Endothelial cell of umbilical vein (primary cell): ENCODE measurements at regions not wholly inside any gene's neighbourhood (a gene's known extent, or its start where the extent isn't known, plus 50 kb on each side); places are given as distances from the start of the nearest gene placed in this dataset.

Source experiments
- BruUV-seq: library from RNA; stranded (reverse); fragments of 400-500 nt; replicated peaks from 2 replicates; lab custom pipeline; 2021; lab: Mats Ljungman, UMichigan
- CTCF ChIA-PET: fragments of 300-600, 350-600 bp; sonication (Branson Sonifier 250); formaldehyde crosslinking; loops from one replicate; lab custom pipeline; 2021; ENCODE audit warnings: antibody characterized with exemption, inconsistent platforms; lab: Charles Lee
- POLR2A ChIA-PET: fragments of 300-600, 350-600 bp; sonication (Branson Sonifier 250); formaldehyde crosslinking; loops from one replicate; lab custom pipeline; 2021; ENCODE audit warnings: antibody characterized with exemption, inconsistent platforms; lab: Charles Lee
- DNase-seq: peaks from one replicate; pipeline ENCODE4 v3.0.0-alpha.2; 2011; ENCODE audit warnings: low read depth, low spot score
- FAIRE-seq: peaks from 2 replicates; lab custom pipeline; 2011; peaks lifted over from hg19 to GRCh38; lab: Jason Lieb, UNC
- H2AFZ ChIP-seq: 2 replicates; pipeline ENCODE4 v1.6.0; 2012; ENCODE audit warnings: low read depth, low read length, control low read depth, inconsistent platforms
- H3K27ac ChIP-seq: 2 replicates; pipeline ENCODE4 v1.5.1; 2011; ENCODE audit warnings: low read depth, mild to moderate bottlenecking, control low read depth, low read length, moderate library complexity; ENCODE audit not compliant: insufficient read depth
- H3K27me3 ChIP-seq, 2 experiments: 2 replicates each; pipeline versions ENCODE4 v1.6.0 to v1.6.1; 2011; ENCODE audit warnings: low read length in 2 of 2, mixed read lengths in 1 of 2; ENCODE audit not compliant: control insufficient read depth in 2 of 2, insufficient read depth in 2 of 2
- H3K36me3 ChIP-seq, 2 experiments: 2 replicates in 1 of 2; 3 replicates in 1 of 2; pipeline ENCODE4 v1.5.1; 2011; ENCODE audit warnings: low read length in 2 of 2, mild to moderate bottlenecking in 1 of 2, moderate library complexity in 1 of 2; ENCODE audit not compliant: control insufficient read depth in 2 of 2, insufficient read depth in 2 of 2; ENCODE audit errors: extremely low read depth in 1 of 2
- H3K4me1 ChIP-seq: 3 replicates; pipeline ENCODE4 v1.5.1; 2011; ENCODE audit warnings: mild to moderate bottlenecking, low read length; ENCODE audit not compliant: control insufficient read depth, insufficient read depth; ENCODE audit errors: extremely low read depth
- H3K4me2 ChIP-seq: 2 replicates; pipeline ENCODE4 v1.6.1; 2011; ENCODE audit warnings: low read length, control low read depth, mixed read lengths; ENCODE audit not compliant: insufficient read depth
- H3K4me3 ChIP-seq, 3 experiments: fragments of 200-600 bp in 1 of 3; sonication (generic), shearing (Covaris generic) in 1 of 3; replicated peaks in 1 of 3; 2 replicates each; pipeline ENCODE4 v1.5.1; 2011 to 2016; ENCODE audit warnings: control low read depth in 3 of 3, low read length in 3 of 3, mild to moderate bottlenecking in 2 of 3, inconsistent platforms in 1 of 3, low read depth in 1 of 3, moderate library complexity in 1 of 3; ENCODE audit not compliant: insufficient read depth in 1 of 3
- H3K79me2 ChIP-seq: 2 replicates; pipeline ENCODE4 v1.6.0; 2012; ENCODE audit warnings: low read length, inconsistent platforms; ENCODE audit not compliant: control insufficient read depth, insufficient read depth
- H3K9ac ChIP-seq: replicated peaks from 2 replicates; pipeline ENCODE3; 2011; ENCODE audit warnings: low read length, control low read depth; ENCODE audit not compliant: insufficient read depth; ENCODE audit errors: extremely low read depth
- H3K9me1 ChIP-seq: replicated peaks from 3 replicates; pipeline ENCODE4 v1.6.0; 2011; ENCODE audit warnings: mild to moderate bottlenecking, low read length; ENCODE audit not compliant: control insufficient read depth, insufficient read depth; ENCODE audit errors: extremely low read depth
- H3K9me3 ChIP-seq: replicated peaks from 2 replicates; pipeline ENCODE4 v1.5.1; 2012; ENCODE audit warnings: low read length, inconsistent platforms; ENCODE audit not compliant: control insufficient read depth, insufficient read depth
- H4K20me1 ChIP-seq: replicated peaks from 2 replicates; pipeline ENCODE3; 2011; ENCODE audit warnings: mild to moderate bottlenecking, low read length; ENCODE audit not compliant: control insufficient read depth, insufficient read depth; ENCODE audit errors: extremely low read depth
- CTCF ChIP-seq, 2 donors: IDR thresholded peaks; 1 replicate in 1 of 2; 2 replicates in 1 of 2; pipeline ENCODE4 v1.5.1; 2011; ENCODE audit warnings: low read length in 2 of 2, mild to moderate bottlenecking in 2 of 2, moderate library complexity in 2 of 2, control low read depth in 1 of 2, inconsistent platforms in 1 of 2, low read depth in 1 of 2; ENCODE audit not compliant: insufficient read depth in 1 of 2; ENCODE audit errors: extremely low read depth in 1 of 2
- EZH2 ChIP-seq: IDR thresholded peaks from 2 replicates; pipeline ENCODE4 v1.6.1; 2012; ENCODE audit warnings: borderline replicate concordance, low read depth, mild to moderate bottlenecking, moderate library complexity, low read length, inconsistent platforms; ENCODE audit not compliant: severe bottlenecking
- FOS ChIP-seq: IDR thresholded peaks from 2 replicates; pipeline ENCODE4 v1.6.1; 2011; ENCODE audit warnings: mild to moderate bottlenecking, low read length, moderate library complexity, borderline replicate concordance; ENCODE audit not compliant: insufficient read depth
- JUN ChIP-seq: IDR thresholded peaks from 2 replicates; pipeline ENCODE4 v1.6.1; 2011; ENCODE audit warnings: borderline replicate concordance, low read depth; ENCODE audit not compliant: insufficient read length, insufficient read depth
- MYC ChIP-seq: IDR thresholded peaks from one replicate; pipeline ENCODE4 v1.6.1; 2011; ENCODE audit warnings: mild to moderate bottlenecking, low read depth, low read length
- POLR2A ChIP-seq: IDR thresholded peaks from 2 replicates; pipeline ENCODE4 v1.6.1; 2012; ENCODE audit warnings: low read depth, mild to moderate bottlenecking, control low read depth, low read length
- POLR2AphosphoS5 ChIP-seq: IDR thresholded peaks from 2 replicates; pipeline ENCODE4 v1.6.1; 2012; ENCODE audit warnings: low read depth, mild to moderate bottlenecking, control low read depth, low read length, moderate library complexity; ENCODE audit not compliant: insufficient read depth
- dilution Hi-C: fragments of 300-500 bp; cut with MboI; formaldehyde crosslinking; loops from one replicate; pipeline ENCODE4 v1.15.0; 2019; ENCODE audit warnings: low sequenced_read_pairs; ENCODE audit not compliant: extremely low pct_ligation_motif_present
- intact Hi-C: fragments of 100-400 bp; cut with micrococcal nuclease; formaldehyde crosslinking; loops from one replicate; pipeline ENCODE4 v1.10.0; 2022

DNA sequence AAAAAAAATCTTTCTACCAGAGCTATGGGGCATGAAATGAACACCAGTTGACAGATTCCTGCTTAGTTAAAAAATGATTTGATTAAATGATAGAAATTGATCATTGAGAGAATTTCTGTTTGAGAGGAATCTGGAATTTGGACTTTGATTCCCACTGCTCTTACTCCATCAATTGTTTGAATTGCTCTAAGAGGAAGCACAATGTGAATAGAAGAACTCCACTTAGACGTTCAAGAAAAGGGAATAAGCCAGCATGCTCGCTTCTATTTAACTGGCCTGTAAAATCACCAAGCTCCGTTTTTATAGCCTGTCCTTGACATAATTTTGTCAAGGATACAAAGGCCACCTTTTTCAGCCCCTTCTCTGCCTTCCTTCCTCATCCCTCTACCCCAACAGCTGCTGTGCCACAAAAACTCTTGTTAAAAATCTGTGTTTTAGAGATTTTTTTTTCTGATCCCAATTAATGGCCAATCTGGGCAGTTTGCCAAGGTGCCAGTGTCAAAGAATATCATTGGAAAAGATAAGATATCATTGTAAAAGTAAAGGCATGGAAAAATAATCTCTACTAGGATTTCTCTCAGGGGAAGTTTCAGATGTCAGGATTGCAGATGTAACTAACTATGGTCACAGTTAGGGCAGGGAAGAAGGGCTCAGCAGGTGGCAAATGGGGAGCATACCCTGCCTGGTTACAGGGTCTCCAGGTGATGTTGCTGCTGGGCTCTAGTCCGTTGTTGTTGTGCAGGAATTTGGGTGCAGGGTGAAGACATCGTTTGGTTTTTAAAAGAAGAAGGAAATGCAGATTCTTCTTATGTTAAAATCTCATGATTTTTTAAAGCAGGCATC lies 301.8 kb upstream of the PDZRN3 start:
- no peaks in the 10 kb centered on the region for H3K79me2 ChIP-seq
- dilution Hi-C loops = no loop called here
- no peak overlapping the region for H3K9ac ChIP-seq
- no peaks in the 10 kb centered on the region for H3K9me1 ChIP-seq
- no peaks in the 10 kb centered on the region for H4K20me1 ChIP-seq
- CTCF ChIA-PET = no interaction called here
- intact Hi-C loops = no loop called here
- H3K9me3 ChIP-seq = peaks cover 6% of the 10 kb centered on the region
- FAIRE-seq (no peak), DNase-seq (no peak)
- no peak overlapping the region for H3K4me2 ChIP-seq
- TF ChIP-seq POLR2A (no peak), CTCF (IDR thresholded peaks at IDR 0.05; ENCODE audit: extremely low read depth in 1 of 2, insufficient read depth in 1 of 2, low read depth in 1 of 2, low read length in 2 of 2) (no peak)
- no peaks in the 10 kb centered on the region for H3K4me1 ChIP-seq
- no TSS peak for BruUV-seq
- POLR2A ChIA-PET = no interaction called here
- no peaks in the 10 kb centered on the region for H3K27me3 ChIP-seq
- no peaks in the 10 kb centered on the region for H3K36me3 ChIP-seq
- no peak overlapping the region for H3K4me3 ChIP-seq
- H2AFZ ChIP-seq = no peak overlapping the region
- no peak overlapping the region for H3K27ac ChIP-seq

DNA sequence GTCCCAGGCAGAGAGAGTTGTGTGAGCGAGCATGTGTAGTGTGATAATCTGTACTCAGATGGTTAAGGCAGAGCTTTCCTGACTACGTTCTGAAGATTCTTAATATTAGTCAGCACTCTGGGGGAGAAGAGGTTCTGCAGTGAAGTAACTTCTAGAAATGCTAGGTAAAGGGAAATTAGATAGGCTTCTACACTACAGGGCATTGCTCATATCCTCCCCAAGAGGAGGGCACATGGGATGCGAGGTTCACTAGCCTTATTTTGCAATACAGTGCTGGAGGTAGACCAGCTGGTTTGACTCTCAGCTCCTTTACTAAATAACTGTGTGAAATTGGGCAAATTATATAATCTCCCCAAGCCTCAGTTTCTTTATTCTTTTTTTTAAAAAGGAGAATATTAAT lies 300.3 kb upstream of the PDZRN3 start:
- TF ChIP-seq JUN = no peak
- TF ChIP-seq CTCF (IDR thresholded peaks at IDR 0.05; ENCODE audit: extremely low read depth in 1 of 2, insufficient read depth in 1 of 2, low read depth in 1 of 2, low read length in 2 of 2) = no peak
- no peak for TF ChIP-seq MYC
- TF ChIP-seq POLR2AphosphoS5 = no peak
- TF ChIP-seq EZH2 = no peak
- TF ChIP-seq POLR2A = no peak
- no peak for TF ChIP-seq FOS
- Histone ChIP-seq H3K9me3 (peaks cover 4% of the 10 kb centered on the region), H3K27ac (no peak overlapping the region), H2AFZ (no peak overlapping the region), H3K27me3 (no peaks in the 10 kb centered on the region), H3K79me2 (no peaks in the 10 kb centered on the region), H3K9ac (no peak overlapping the region), H3K4me1 (no peaks in the 10 kb centered on the region), H3K4me3 (no peak overlapping the region), H3K36me3 (no peaks in the 10 kb centered on the region), H3K9me1 (no peaks in the 10 kb centered on the region), H4K20me1 (no peaks in the 10 kb centered on the region), H3K4me2 (no peak overlapping the region)
- no TSS peak for BruUV-seq
- DNase-seq = no peak
- ChIA-PET CTCF (no interaction called here), POLR2A (no interaction called here)
- FAIRE-seq = no peak
- dilution Hi-C loops (no loop called here), intact Hi-C loops (no loop called here)
